ENCODE measurements at regions not wholly inside any gene's neighbourhood (a gene's known extent, or its start where the extent isn't known, plus 50 kb on each side); places are given as distances from the start of the nearest gene placed in this dataset.

- H3K27me3 ChIP-seq = no peaks in the 10 kb centered on the region
- H3K36me3 ChIP-seq = no peaks in the 10 kb centered on the region
- no peak for TF ChIP-seq POLR2A (IDR thresholded peaks at IDR 0.05)
- TF ChIP-seq CTCF (IDR thresholded peaks at IDR 0.05) = no peak
- ATAC-seq (no peak), DNase-seq (no peak)
- no peaks in the 10 kb centered on the region for H3K9me3 ChIP-seq
- no peaks in the 10 kb centered on the region for H3K4me1 ChIP-seq
- H3K4me3 ChIP-seq = no peak overlapping the region
- WGBS (ENCODE audit: insufficient coverage, low coverage, low lambda C conversion rate, missing lambda C conversion rate) = 93% methylated on average over 16 of the region's 22 CpGs
- H3K27ac ChIP-seq = no peak overlapping the region
- intact Hi-C loops (cut with DNase I) = no loop called here
Measured at GRCh38 chr6:168212362-168212761, 107.2 kb downstream of the DACT2 start.

- no peaks in the 10 kb centered on the region for H3K9me3 ChIP-seq
- H3K27ac ChIP-seq = no peak overlapping the region
- ATAC-seq = no peak
- no peaks in the 10 kb centered on the region for H3K4me1 ChIP-seq
- no peaks in the 10 kb centered on the region for H3K36me3 ChIP-seq
- intact Hi-C loops (cut with DNase I) = no loop called here
- WGBS (ENCODE audit: insufficient coverage, low coverage, low lambda C conversion rate, missing lambda C conversion rate) = 86% methylated on average over 7 of the region's 7 CpGs
- DNase-seq = no peak
- TF ChIP-seq CTCF (IDR thresholded peaks at IDR 0.05) (no peak), POLR2A (IDR thresholded peaks at IDR 0.05) (no peak)
- H3K27me3 ChIP-seq = no peaks in the 10 kb centered on the region
- no peak overlapping the region for H3K4me3 ChIP-seq
Measured at GRCh38 chr6:168211681-168212080, 107.9 kb downstream of the DACT2 start.

GRCh38 chr6:168210239-168211105 lies 109.1 kb downstream of the DACT2 start:
- Histone ChIP-seq H3K27ac (no peak overlapping the region), H3K4me3 (no peak overlapping the region), H3K36me3 (no peaks in the 10 kb centered on the region), H3K4me1 (no peaks in the 10 kb centered on the region), H3K27me3 (no peaks in the 10 kb centered on the region), H3K9me3 (no peaks in the 10 kb centered on the region)
- intact Hi-C loops (cut with DNase I) = no loop called here
- no peak for TF ChIP-seq POLR2A (IDR thresholded peaks at IDR 0.05)
- no peak for TF ChIP-seq CTCF (IDR thresholded peaks at IDR 0.05)
- DNase-seq = peak in 1 of 3 donors; percentile 33
- 71% methylated on average over 1 of the region's 16 CpGs for WGBS (ENCODE audit: insufficient coverage, low coverage, low lambda C conversion rate, missing lambda C conversion rate)
- ATAC-seq = no peak

DNA sequence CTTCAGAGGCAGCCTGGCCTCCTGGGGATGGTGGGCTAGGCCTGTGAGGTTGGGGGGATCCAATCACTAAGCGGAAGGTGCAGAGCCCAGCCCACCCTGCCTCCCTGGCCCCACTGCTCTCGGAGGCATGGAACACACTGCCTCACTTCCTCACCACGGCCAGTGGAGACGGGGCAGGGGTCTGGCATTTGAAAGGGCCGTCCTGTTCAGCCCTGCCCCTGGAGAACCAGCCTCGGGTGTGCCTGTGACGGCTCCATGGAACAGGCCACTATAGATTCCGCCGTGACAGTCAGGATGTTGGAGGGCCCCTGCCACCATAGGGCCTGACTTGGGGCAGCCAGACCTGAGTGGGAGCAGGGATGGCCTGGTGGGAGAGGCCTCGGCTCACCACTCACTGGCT lies 110.2 kb downstream of the DACT2 start:
- TF ChIP-seq POLR2A (IDR thresholded peaks at IDR 0.05) (no peak), CTCF (IDR thresholded peaks at IDR 0.05) (no peak)
- H3K27me3 ChIP-seq = no peaks in the 10 kb centered on the region
- 50% methylated on average over 2 of the region's 10 CpGs for WGBS (ENCODE audit: insufficient coverage, low coverage, low lambda C conversion rate, missing lambda C conversion rate)
- H3K27ac ChIP-seq = no peak overlapping the region
- DNase-seq = peak in 1 of 3 donors; percentile 38
- no peak overlapping the region for H3K4me3 ChIP-seq
- no peaks in the 10 kb centered on the region for H3K36me3 ChIP-seq
- peak in 1 of 4 donors; percentile 14 for ATAC-seq
- intact Hi-C loops (cut with DNase I) = no loop called here
- no peaks in the 10 kb centered on the region for H3K9me3 ChIP-seq
- no peaks in the 10 kb centered on the region for H3K4me1 ChIP-seq

All from right lobe of liver (tissue), 6 donors.